Endothelial cell of umbilical vein (primary cell): ENCODE measurements at regions not wholly inside any gene's neighbourhood (a gene's known extent, or its start where the extent isn't known, plus 50 kb on each side); places are given as distances from the start of the nearest gene placed in this dataset.
"Not testable (repeated sequence)": the region's sequence is repeated elsewhere in the genome, so short reads cannot be mapped to it uniquely, and the experiment has no call there.

Experiments
- BruUV-seq: library from RNA; stranded (reverse); fragments of 400-500 nt; replicated peaks from 2 replicates; lab custom pipeline; 2021; lab: Mats Ljungman, UMichigan
- CTCF ChIA-PET: fragments of 300-600, 350-600 bp; sonication (Branson Sonifier 250); formaldehyde crosslinking; loops from one replicate; lab custom pipeline; 2021; ENCODE audit warnings: antibody characterized with exemption, inconsistent platforms; lab: Charles Lee
- POLR2A ChIA-PET: fragments of 300-600, 350-600 bp; sonication (Branson Sonifier 250); formaldehyde crosslinking; loops from one replicate; lab custom pipeline; 2021; ENCODE audit warnings: antibody characterized with exemption, inconsistent platforms; lab: Charles Lee
- DNase-seq: peaks from one replicate; pipeline ENCODE4 v3.0.0-alpha.2; 2011; ENCODE audit warnings: low read depth, low spot score
- FAIRE-seq: peaks from 2 replicates; lab custom pipeline; 2011; peaks lifted over from hg19 to GRCh38; lab: Jason Lieb, UNC
- H2AFZ ChIP-seq: 2 replicates; pipeline ENCODE4 v1.6.0; 2012; ENCODE audit warnings: low read depth, low read length, control low read depth, inconsistent platforms
- H3K27ac ChIP-seq: 2 replicates; pipeline ENCODE4 v1.5.1; 2011; ENCODE audit warnings: low read depth, mild to moderate bottlenecking, control low read depth, low read length, moderate library complexity; ENCODE audit not compliant: insufficient read depth
- H3K27me3 ChIP-seq, 2 experiments: 2 replicates each; pipeline versions ENCODE4 v1.6.0 to v1.6.1; 2011; ENCODE audit warnings: low read length in 2 of 2, mixed read lengths in 1 of 2; ENCODE audit not compliant: control insufficient read depth in 2 of 2, insufficient read depth in 2 of 2
- H3K36me3 ChIP-seq, 2 experiments: 2 replicates in 1 of 2; 3 replicates in 1 of 2; pipeline ENCODE4 v1.5.1; 2011; ENCODE audit warnings: low read length in 2 of 2, mild to moderate bottlenecking in 1 of 2, moderate library complexity in 1 of 2; ENCODE audit not compliant: control insufficient read depth in 2 of 2, insufficient read depth in 2 of 2; ENCODE audit errors: extremely low read depth in 1 of 2
- H3K4me1 ChIP-seq: 3 replicates; pipeline ENCODE4 v1.5.1; 2011; ENCODE audit warnings: mild to moderate bottlenecking, low read length; ENCODE audit not compliant: control insufficient read depth, insufficient read depth; ENCODE audit errors: extremely low read depth
- H3K4me2 ChIP-seq: 2 replicates; pipeline ENCODE4 v1.6.1; 2011; ENCODE audit warnings: low read length, control low read depth, mixed read lengths; ENCODE audit not compliant: insufficient read depth
- H3K4me3 ChIP-seq, 3 experiments: fragments of 200-600 bp in 1 of 3; sonication (generic), shearing (Covaris generic) in 1 of 3; replicated peaks in 1 of 3; 2 replicates each; pipeline ENCODE4 v1.5.1; 2011 to 2016; ENCODE audit warnings: control low read depth in 3 of 3, low read length in 3 of 3, mild to moderate bottlenecking in 2 of 3, inconsistent platforms in 1 of 3, low read depth in 1 of 3, moderate library complexity in 1 of 3; ENCODE audit not compliant: insufficient read depth in 1 of 3
- H3K79me2 ChIP-seq: 2 replicates; pipeline ENCODE4 v1.6.0; 2012; ENCODE audit warnings: low read length, inconsistent platforms; ENCODE audit not compliant: control insufficient read depth, insufficient read depth
- H3K9ac ChIP-seq: replicated peaks from 2 replicates; pipeline ENCODE3; 2011; ENCODE audit warnings: low read length, control low read depth; ENCODE audit not compliant: insufficient read depth; ENCODE audit errors: extremely low read depth
- H3K9me1 ChIP-seq: replicated peaks from 3 replicates; pipeline ENCODE4 v1.6.0; 2011; ENCODE audit warnings: mild to moderate bottlenecking, low read length; ENCODE audit not compliant: control insufficient read depth, insufficient read depth; ENCODE audit errors: extremely low read depth
- H3K9me3 ChIP-seq: replicated peaks from 2 replicates; pipeline ENCODE4 v1.5.1; 2012; ENCODE audit warnings: low read length, inconsistent platforms; ENCODE audit not compliant: control insufficient read depth, insufficient read depth
- H4K20me1 ChIP-seq: replicated peaks from 2 replicates; pipeline ENCODE3; 2011; ENCODE audit warnings: mild to moderate bottlenecking, low read length; ENCODE audit not compliant: control insufficient read depth, insufficient read depth; ENCODE audit errors: extremely low read depth
- EZH2 ChIP-seq: IDR thresholded peaks from 2 replicates; pipeline ENCODE4 v1.6.1; 2012; ENCODE audit warnings: borderline replicate concordance, low read depth, mild to moderate bottlenecking, moderate library complexity, low read length, inconsistent platforms; ENCODE audit not compliant: severe bottlenecking
- GATA2 ChIP-seq: IDR thresholded peaks from 2 replicates; pipeline ENCODE4 v1.7.0; 2011; ENCODE audit warnings: low read depth, mild to moderate bottlenecking, moderate library complexity, mixed read lengths, low read length; ENCODE audit not compliant: insufficient read length, insufficient read depth
- JUN ChIP-seq: IDR thresholded peaks from 2 replicates; pipeline ENCODE4 v1.6.1; 2011; ENCODE audit warnings: borderline replicate concordance, low read depth; ENCODE audit not compliant: insufficient read length, insufficient read depth
- POLR2A ChIP-seq: IDR thresholded peaks from 2 replicates; pipeline ENCODE4 v1.6.1; 2012; ENCODE audit warnings: low read depth, mild to moderate bottlenecking, control low read depth, low read length
- POLR2AphosphoS5 ChIP-seq: IDR thresholded peaks from 2 replicates; pipeline ENCODE4 v1.6.1; 2012; ENCODE audit warnings: low read depth, mild to moderate bottlenecking, control low read depth, low read length, moderate library complexity; ENCODE audit not compliant: insufficient read depth
- dilution Hi-C: fragments of 300-500 bp; cut with MboI; formaldehyde crosslinking; loops from one replicate; pipeline ENCODE4 v1.15.0; 2019; ENCODE audit warnings: low sequenced_read_pairs; ENCODE audit not compliant: extremely low pct_ligation_motif_present
- intact Hi-C: fragments of 100-400 bp; cut with micrococcal nuclease; formaldehyde crosslinking; loops from one replicate; pipeline ENCODE4 v1.10.0; 2022

DNA sequence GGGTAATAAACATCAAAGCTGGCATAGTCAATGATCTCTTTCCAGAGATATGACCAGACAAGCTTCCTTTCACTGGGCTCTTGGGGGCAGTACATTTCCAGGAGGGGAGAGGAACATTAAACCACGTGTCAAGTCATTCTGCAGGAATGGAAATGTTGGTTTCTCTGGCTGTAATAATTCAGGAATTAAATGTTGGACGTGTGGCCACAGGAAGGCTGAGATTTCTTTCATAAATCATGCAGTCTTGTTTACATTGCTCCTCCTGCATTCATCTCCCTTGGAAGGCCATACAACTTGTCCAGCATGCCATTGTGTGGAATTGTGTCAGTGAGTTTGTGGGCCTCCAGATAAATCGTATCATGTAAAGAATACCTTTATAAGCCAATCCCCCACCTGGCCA, 259.2 kb downstream of the ADGRL2 start:
- Histone ChIP-seq H4K20me1 (no peaks in the 10 kb centered on the region), H2AFZ (no peak overlapping the region), H3K27ac (no peak overlapping the region), H3K27me3 (peaks cover 0 to 1% of the 10 kb centered on the region in 2 experiments), H3K79me2 (no peaks in the 10 kb centered on the region), H3K9me1 (no peaks in the 10 kb centered on the region), H3K9ac (no peak overlapping the region), H3K4me2 (no peak overlapping the region), H3K4me1 (no peaks in the 10 kb centered on the region), H3K36me3 (no peaks in the 10 kb centered on the region), H3K4me3 (no peak overlapping the region), H3K9me3 (no peaks in the 10 kb centered on the region)
- ChIA-PET CTCF (interaction anchor here (1.3 to 1.9 kb wide), 3 partner anchors 13 to 30 kb away, joined by 3 to 5 read pairs (median 5); no protein-coding TSS in a partner anchor), POLR2A (no interaction called here)
- FAIRE-seq, result no peak
- no TSS peak for BruUV-seq
- intact Hi-C loops, result no loop called here
- TF ChIP-seq POLR2AphosphoS5, result no peak
- TF ChIP-seq EZH2, result no peak
- no peak for DNase-seq
- dilution Hi-C loops, result no loop called here

- Histone ChIP-seq H3K4me1 (no peaks in the 10 kb centered on the region), H3K79me2 (no peaks in the 10 kb centered on the region), H3K4me3 (no peak overlapping the region), H3K4me2 (no peak overlapping the region), H2AFZ (no peak overlapping the region), H4K20me1 (no peaks in the 10 kb centered on the region), H3K9me3 (no peaks in the 10 kb centered on the region), H3K36me3 (no peaks in the 10 kb centered on the region), H3K27me3 (peaks cover 0 to 1% of the 10 kb centered on the region in 2 experiments), H3K9me1 (no peaks in the 10 kb centered on the region), H3K27ac (no peak overlapping the region), H3K9ac (no peak overlapping the region)
- intact Hi-C loops (no loop called here), dilution Hi-C loops (no loop called here)
- ChIA-PET POLR2A (interaction anchor here (0.5 kb wide), 1 partner anchor 266 kb away, joined by 3 read pairs; no protein-coding TSS in a partner anchor), CTCF (no interaction called here)
- no TSS peak for BruUV-seq
- TF ChIP-seq JUN, result no peak
- no peak for TF ChIP-seq GATA2
- no peak for TF ChIP-seq POLR2A
- DNase-seq (no peak), FAIRE-seq (no peak)
Observed at GRCh38 chr1:82057011-82057410, 256.3 kb downstream of the ADGRL2 start.

DNA sequence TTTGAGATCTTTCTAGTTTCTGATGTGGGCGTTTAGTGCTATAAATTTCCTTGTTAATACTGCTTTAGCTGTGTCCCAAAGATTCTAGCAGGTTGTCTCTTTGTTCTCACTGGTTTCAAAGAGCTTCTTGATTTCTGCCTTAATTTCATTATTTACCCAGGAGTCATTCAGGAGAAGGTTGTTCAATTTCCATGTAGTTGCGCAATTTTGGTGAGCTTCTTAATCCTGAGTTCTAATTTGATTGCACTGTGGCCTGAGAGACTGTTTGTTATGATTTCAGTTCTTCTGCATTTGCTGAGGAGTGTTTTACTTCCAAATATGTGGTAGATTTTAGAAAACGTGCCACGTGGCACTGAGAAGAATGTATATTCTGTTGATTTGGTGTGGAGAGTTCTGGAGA, 254.6 kb downstream of the ADGRL2 start:
- FAIRE-seq, H3K27me3 ChIP-seq, H3K4me2 ChIP-seq, H2AFZ ChIP-seq, H3K79me2 ChIP-seq, H3K4me3 ChIP-seq, intact Hi-C loops, DNase-seq, H3K9me1 ChIP-seq, H3K9ac ChIP-seq, dilution Hi-C loops, H3K9me3 ChIP-seq, H3K36me3 ChIP-seq, H3K4me1 ChIP-seq, POLR2A ChIA-PET, H3K27ac ChIP-seq, H4K20me1 ChIP-seq, BruUV-seq: not testable (repeated sequence)
- CTCF ChIA-PET, result interaction anchor here (1.5 kb wide), 1 partner anchor 10 kb away, joined by 3 read pairs; no protein-coding TSS in a partner anchor
